Right atrium auricular region (tissue), 2 donors: ENCODE measurements at regions not wholly inside any gene's neighbourhood (a gene's known extent, or its start where the extent isn't known, plus 50 kb on each side); places are given as distances from the start of the nearest gene placed in this dataset.

ENCODE experiments used
- DNase-seq: peaks from one replicate; pipeline ENCODE4 v3.0.0-alpha.2; 2019; ENCODE audit warnings: low spot score
- H3K27ac ChIP-seq, 2 donors: fragments of 200-600 bp; sonication (generic); 1 replicate in 1 of 2; 2 replicates in 1 of 2; pipeline ENCODE4 v1.5.1; 2016 to 2019
- H3K27me3 ChIP-seq, 2 donors: fragments of 200-600 bp; sonication (generic); one replicate each; pipeline versions ENCODE4 v1.5.1 to v1.6.0; 2017 to 2019
- H3K36me3 ChIP-seq: fragments of 200-600 bp; sonication (generic); one replicate; pipeline ENCODE4 v1.5.1; 2016
- H3K4me1 ChIP-seq, 2 donors: fragments of 200-600 bp; sonication (generic); one replicate each; pipeline versions ENCODE4 v1.5.1 to v1.6.0; 2017 to 2019
- H3K4me3 ChIP-seq, 2 donors: fragments of 200-600 bp; sonication (generic); 1 replicate in 1 of 2; 2 replicates in 1 of 2; pipeline ENCODE4 v1.5.1; 2017 to 2019; ENCODE audit warnings: mild to moderate bottlenecking in 1 of 2, moderate library complexity in 1 of 2
- H3K9me3 ChIP-seq, 2 donors: fragments of 200-600 bp; sonication (generic); one replicate each; pipeline ENCODE4 v1.5.1; 2019
- CTCF ChIP-seq, 2 donors: fragments of 200-600 bp; sonication (generic); IDR thresholded peaks; one replicate each; pipeline ENCODE4 v1.5.1; 2019; ENCODE audit warnings: antibody characterized with exemption in 2 of 2

GRCh38 chr20:12028771-12029170 lies 111.1 kb downstream of the BTBD3 start:
- DNase-seq = no peak
- Histone ChIP-seq H3K4me1 (no peaks in the 10 kb centered on the region), H3K36me3 (no peaks in the 10 kb centered on the region), H3K27me3 (no peaks in the 10 kb centered on the region), H3K4me3 (no peak overlapping the region), H3K9me3 (no peaks in the 10 kb centered on the region), H3K27ac (no peak overlapping the region)
- no peak for TF ChIP-seq CTCF (IDR thresholded peaks at IDR 0.05)

GRCh38 chr20:12030470-12030869 lies 112.8 kb downstream of the BTBD3 start:
- H3K4me1 ChIP-seq = no peaks in the 10 kb centered on the region
- no peak for DNase-seq
- no peak for TF ChIP-seq CTCF (IDR thresholded peaks at IDR 0.05)
- H3K27ac ChIP-seq = no peak overlapping the region
- no peaks in the 10 kb centered on the region for H3K27me3 ChIP-seq
- H3K36me3 ChIP-seq = no peaks in the 10 kb centered on the region
- H3K9me3 ChIP-seq = no peaks in the 10 kb centered on the region
- H3K4me3 ChIP-seq = no peak overlapping the region

GRCh38 chr20:12036142-12036541 lies 118.4 kb downstream of the BTBD3 start:
- no peaks in the 10 kb centered on the region for H3K27me3 ChIP-seq
- no peaks in the 10 kb centered on the region for H3K36me3 ChIP-seq
- no peak for DNase-seq
- TF ChIP-seq CTCF (IDR thresholded peaks at IDR 0.05) = no peak
- H3K4me3 ChIP-seq = no peak overlapping the region
- no peaks in the 10 kb centered on the region for H3K9me3 ChIP-seq
- H3K4me1 ChIP-seq = no peaks in the 10 kb centered on the region
- no peak overlapping the region for H3K27ac ChIP-seq

- no peaks in the 10 kb centered on the region for H3K36me3 ChIP-seq
- H3K27ac ChIP-seq = no peak overlapping the region
- no peaks in the 10 kb centered on the region for H3K4me1 ChIP-seq
Measured at GRCh38 chr20:12037521-12037920, 119.8 kb downstream of the BTBD3 start.

GRCh38 chr20:12040261-12040660 lies 122.6 kb downstream of the BTBD3 start:
- no peaks in the 10 kb centered on the region for H3K36me3 ChIP-seq
- no peak for DNase-seq
- H3K4me3 ChIP-seq = no peak overlapping the region
- H3K9me3 ChIP-seq = no peaks in the 10 kb centered on the region
- no peaks in the 10 kb centered on the region for H3K27me3 ChIP-seq
- no peak overlapping the region for H3K27ac ChIP-seq
- TF ChIP-seq CTCF (IDR thresholded peaks at IDR 0.05) = no peak
- H3K4me1 ChIP-seq = no peaks in the 10 kb centered on the region

More at GRCh38 chr20:12037521-12037920, 119.8 kb downstream of the BTBD3 start:
- DNase-seq = no peak
- H3K27me3 ChIP-seq = no peaks in the 10 kb centered on the region
- H3K9me3 ChIP-seq = no peaks in the 10 kb centered on the region
- no peak overlapping the region for H3K4me3 ChIP-seq
- no peak for TF ChIP-seq CTCF (IDR thresholded peaks at IDR 0.05)

GRCh38 chr20:12044969-12045368 lies 127.3 kb downstream of the BTBD3 start:
- Histone ChIP-seq H3K27ac (no peak overlapping the region), H3K36me3 (no peaks in the 10 kb centered on the region), H3K4me1 (no peaks in the 10 kb centered on the region), H3K4me3 (no peak overlapping the region), H3K27me3 (no peaks in the 10 kb centered on the region), H3K9me3 (no peaks in the 10 kb centered on the region)
- TF ChIP-seq CTCF (IDR thresholded peaks at IDR 0.05) = no peak
- DNase-seq = no peak
